WERI-Rb-1 (cell line): ENCODE measurements at regions not wholly inside any gene's neighbourhood (a gene's known extent, or its start where the extent isn't known, plus 50 kb on each side); places are given as distances from the start of the nearest gene placed in this dataset.

Experiments used
- DNase-seq: peaks from one replicate; pipeline ENCODE4 v3.0.0-alpha.2; 2020
- H3K27ac ChIP-seq: fragments of 250-450 bp; sonication (Bioruptor Pico); 2 replicates; pipeline ENCODE4 v1.5.1; 2020; ENCODE audit warnings: mild to moderate bottlenecking, moderate library complexity
- H3K27me3 ChIP-seq: fragments of 250-450 bp; sonication (Bioruptor Pico); 2 replicates; pipeline ENCODE4 v1.5.1; 2021; ENCODE audit warnings: mild to moderate bottlenecking, low read depth, moderate library complexity; ENCODE audit not compliant: insufficient read depth, severe bottlenecking
- H3K36me3 ChIP-seq: fragments of 250-450 bp; sonication (Bioruptor Pico); 2 replicates; pipeline ENCODE4 v1.5.1; 2020; ENCODE audit warnings: mild to moderate bottlenecking, moderate library complexity
- H3K4me3 ChIP-seq: 2 replicates; pipeline ENCODE4 v1.5.1; 2011; ENCODE audit warnings: low read depth, mild to moderate bottlenecking, control low read depth, low read length
- H3K9me3 ChIP-seq: fragments of 250-450 bp; sonication (Bioruptor Pico); 2 replicates; pipeline ENCODE4 v1.5.1; 2021; ENCODE audit warnings: mild to moderate bottlenecking, moderate library complexity; ENCODE audit not compliant: severe bottlenecking
- TF ChIP-seq, protein P1 (sequence below): IDR thresholded peaks from 2 replicates; pipeline ENCODE4 v1.5.1; 2011; ENCODE audit warnings: low read depth, mild to moderate bottlenecking, control low read depth, inconsistent platforms, low read length

GRCh38 chr13:40420160-40420740, 246.2 kb downstream of the FOXO1 start:
- Histone ChIP-seq H3K27me3 (no peaks in the 10 kb centered on the region), H3K36me3 (no peaks in the 10 kb centered on the region), H3K27ac (no peak overlapping the region), H3K4me3 (no peak overlapping the region), H3K9me3 (no peaks in the 10 kb centered on the region)
- DNase-seq: no peak
- TF ChIP-seq, protein P1, sequence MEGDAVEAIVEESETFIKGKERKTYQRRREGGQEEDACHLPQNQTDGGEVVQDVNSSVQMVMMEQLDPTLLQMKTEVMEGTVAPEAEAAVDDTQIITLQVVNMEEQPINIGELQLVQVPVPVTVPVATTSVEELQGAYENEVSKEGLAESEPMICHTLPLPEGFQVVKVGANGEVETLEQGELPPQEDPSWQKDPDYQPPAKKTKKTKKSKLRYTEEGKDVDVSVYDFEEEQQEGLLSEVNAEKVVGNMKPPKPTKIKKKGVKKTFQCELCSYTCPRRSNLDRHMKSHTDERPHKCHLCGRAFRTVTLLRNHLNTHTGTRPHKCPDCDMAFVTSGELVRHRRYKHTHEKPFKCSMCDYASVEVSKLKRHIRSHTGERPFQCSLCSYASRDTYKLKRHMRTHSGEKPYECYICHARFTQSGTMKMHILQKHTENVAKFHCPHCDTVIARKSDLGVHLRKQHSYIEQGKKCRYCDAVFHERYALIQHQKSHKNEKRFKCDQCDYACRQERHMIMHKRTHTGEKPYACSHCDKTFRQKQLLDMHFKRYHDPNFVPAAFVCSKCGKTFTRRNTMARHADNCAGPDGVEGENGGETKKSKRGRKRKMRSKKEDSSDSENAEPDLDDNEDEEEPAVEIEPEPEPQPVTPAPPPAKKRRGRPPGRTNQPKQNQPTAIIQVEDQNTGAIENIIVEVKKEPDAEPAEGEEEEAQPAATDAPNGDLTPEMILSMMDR: no peak

- no peak overlapping the region for H3K4me3 ChIP-seq
- H3K27ac ChIP-seq: no peak overlapping the region
- no peak for DNase-seq
- no peaks in the 10 kb centered on the region for H3K36me3 ChIP-seq
- TF ChIP-seq, protein P1: no peak
- H3K27me3 ChIP-seq: no peaks in the 10 kb centered on the region
- H3K9me3 ChIP-seq: no peaks in the 10 kb centered on the region
Measured at GRCh38 chr13:40422588-40423235, 243.7 kb downstream of the FOXO1 start.

GRCh38 chr13:40428354-40428753, 238.1 kb downstream of the FOXO1 start:
- Histone ChIP-seq H3K9me3 (no peaks in the 10 kb centered on the region), H3K4me3 (no peak overlapping the region)
- DNase-seq: no peak

DNA sequence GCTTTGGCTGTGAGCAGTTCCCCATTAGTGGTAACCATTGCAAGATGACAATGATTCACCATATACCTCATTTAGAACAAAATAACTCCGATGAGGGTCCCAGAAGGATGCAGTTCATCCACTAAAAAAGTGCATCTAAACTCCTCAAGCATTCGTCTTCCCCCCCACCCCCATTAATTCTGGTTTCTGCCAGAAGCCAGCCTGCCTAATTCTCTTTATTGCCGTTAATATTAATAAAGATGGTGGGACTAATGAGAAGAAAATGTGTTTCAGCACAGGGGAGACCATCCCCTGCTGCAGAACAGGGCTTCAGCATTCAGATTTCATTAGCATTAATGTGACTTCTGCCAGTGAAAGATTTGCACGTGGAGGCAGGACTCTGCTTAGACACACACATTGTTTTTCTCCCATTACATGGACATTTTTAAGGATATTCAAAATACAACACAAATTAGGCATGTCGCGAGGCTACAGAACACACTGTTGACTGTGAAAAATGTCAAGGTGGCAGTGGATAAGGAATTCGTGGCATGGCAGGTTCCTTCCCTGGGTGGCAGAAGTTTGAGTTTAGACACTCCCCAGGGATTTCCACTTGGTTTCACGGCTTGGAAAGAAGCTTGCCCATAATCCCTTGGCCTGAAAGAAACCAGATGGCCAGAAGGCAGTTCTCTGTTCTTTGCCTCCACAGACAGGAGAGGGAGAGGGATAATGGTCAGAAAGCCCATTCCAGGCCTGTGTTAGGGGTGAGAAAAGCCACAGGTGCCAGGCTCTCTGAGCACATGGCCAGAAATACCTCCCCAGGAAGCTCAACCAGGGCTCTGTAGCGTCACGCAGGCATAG, 236.5 kb downstream of the FOXO1 start:
- no peaks in the 10 kb centered on the region for H3K27me3 ChIP-seq
- H3K36me3 ChIP-seq: no peaks in the 10 kb centered on the region
- peak; percentile 51 for DNase-seq
- H3K4me3 ChIP-seq: no peak overlapping the region
- peak overlapping the region; percentile 58 for H3K27ac ChIP-seq
- TF ChIP-seq, protein P1: no peak
- no peaks in the 10 kb centered on the region for H3K9me3 ChIP-seq

More at GRCh38 chr13:40428354-40428753, 238.1 kb downstream of the FOXO1 start:
- Histone ChIP-seq H3K27ac (no peak overlapping the region), H3K27me3 (no peaks in the 10 kb centered on the region), H3K36me3 (no peaks in the 10 kb centered on the region)
- TF ChIP-seq, protein P1: no peak

GRCh38 chr13:40432018-40432978, 234.1 kb downstream of the FOXO1 start:
- H3K27ac ChIP-seq: no peak overlapping the region
- DNase-seq: no peak
- no peaks in the 10 kb centered on the region for H3K27me3 ChIP-seq
- TF ChIP-seq, protein P1: no peak
- H3K4me3 ChIP-seq: no peak overlapping the region
- H3K9me3 ChIP-seq: no peaks in the 10 kb centered on the region
- H3K36me3 ChIP-seq: no peaks in the 10 kb centered on the region
